Neural progenitor cell (in vitro differentiated cells): ENCODE measurements at regions not wholly inside any gene's neighbourhood (a gene's known extent, or its start where the extent isn't known, plus 50 kb on each side); places are given as distances from the start of the nearest gene placed in this dataset.

Experiments used
- EZH2 ChIP-seq: fragments of 200-600 bp; sonication (generic); IDR thresholded peaks from 2 replicates; pipeline ENCODE4 v1.6.1; 2017; ENCODE audit warnings: antibody characterized with exemption, mild to moderate bottlenecking, moderate library complexity
- EZH2phosphoT487 ChIP-seq: fragments of 200-600 bp; sonication (generic); IDR thresholded peaks from 2 replicates; pipeline ENCODE4 v1.6.1; 2017; ENCODE audit warnings: antibody characterized with exemption
- TF ChIP-seq, protein P1 (sequence below): fragments of 200-600 bp; sonication (generic); IDR thresholded peaks from 2 replicates; pipeline ENCODE4 v1.5.1; 2017; ENCODE audit warnings: antibody characterized with exemption, mild to moderate bottlenecking

DNA sequence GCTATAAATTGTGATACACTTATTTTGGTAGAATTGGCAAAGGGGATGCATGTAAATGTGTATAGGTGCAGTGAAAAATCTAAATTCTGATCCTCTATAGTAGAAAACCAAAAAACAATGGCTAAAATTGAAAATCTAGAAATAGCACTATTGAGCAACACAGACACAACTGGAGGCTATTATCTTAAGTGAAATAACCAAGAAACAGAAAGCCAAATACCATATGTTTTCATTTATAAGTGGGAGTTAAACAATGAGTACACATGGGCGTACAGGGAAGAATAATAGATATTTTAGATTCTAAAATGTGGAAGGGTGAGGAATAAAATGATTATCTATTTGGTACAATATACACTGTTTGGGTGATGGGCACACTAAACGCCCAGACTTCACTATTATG is 183.2 kb upstream of the TUSC1 start:
- TF ChIP-seq, protein P1, sequence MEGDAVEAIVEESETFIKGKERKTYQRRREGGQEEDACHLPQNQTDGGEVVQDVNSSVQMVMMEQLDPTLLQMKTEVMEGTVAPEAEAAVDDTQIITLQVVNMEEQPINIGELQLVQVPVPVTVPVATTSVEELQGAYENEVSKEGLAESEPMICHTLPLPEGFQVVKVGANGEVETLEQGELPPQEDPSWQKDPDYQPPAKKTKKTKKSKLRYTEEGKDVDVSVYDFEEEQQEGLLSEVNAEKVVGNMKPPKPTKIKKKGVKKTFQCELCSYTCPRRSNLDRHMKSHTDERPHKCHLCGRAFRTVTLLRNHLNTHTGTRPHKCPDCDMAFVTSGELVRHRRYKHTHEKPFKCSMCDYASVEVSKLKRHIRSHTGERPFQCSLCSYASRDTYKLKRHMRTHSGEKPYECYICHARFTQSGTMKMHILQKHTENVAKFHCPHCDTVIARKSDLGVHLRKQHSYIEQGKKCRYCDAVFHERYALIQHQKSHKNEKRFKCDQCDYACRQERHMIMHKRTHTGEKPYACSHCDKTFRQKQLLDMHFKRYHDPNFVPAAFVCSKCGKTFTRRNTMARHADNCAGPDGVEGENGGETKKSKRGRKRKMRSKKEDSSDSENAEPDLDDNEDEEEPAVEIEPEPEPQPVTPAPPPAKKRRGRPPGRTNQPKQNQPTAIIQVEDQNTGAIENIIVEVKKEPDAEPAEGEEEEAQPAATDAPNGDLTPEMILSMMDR = no peak
- no peak for TF ChIP-seq EZH2
- no peak for TF ChIP-seq EZH2phosphoT487
